Esophagus (tissue), 2 donors: ENCODE measurements at regions not wholly inside any gene's neighbourhood (a gene's known extent, or its start where the extent isn't known, plus 50 kb on each side); places are given as distances from the start of the nearest gene placed in this dataset.

Experiments used
- H3K27ac ChIP-seq, 2 donors: one replicate each; pipeline ENCODE4 v1.5.1; 2013; ENCODE audit warnings: low read depth in 2 of 2, mild to moderate bottlenecking in 2 of 2, inconsistent platforms in 1 of 2, low read length in 1 of 2, moderate library complexity in 1 of 2
- H3K27me3 ChIP-seq, 2 donors: one replicate each; pipeline ENCODE4 v1.6.1; 2013; ENCODE audit warnings: low read length in 2 of 2, control low read depth in 1 of 2, mild to moderate bottlenecking in 1 of 2; ENCODE audit not compliant: insufficient read depth in 2 of 2, control insufficient read depth in 1 of 2
- H3K36me3 ChIP-seq, 2 donors: one replicate each; pipeline ENCODE4 v1.6.1; 2013; ENCODE audit warnings: low read length in 1 of 2; ENCODE audit not compliant: control insufficient read depth in 2 of 2, insufficient read depth in 2 of 2
- H3K4me1 ChIP-seq, 2 donors: one replicate each; pipeline ENCODE4 v1.6.1; 2013; ENCODE audit warnings: low read length in 1 of 2; ENCODE audit not compliant: control insufficient read depth in 2 of 2, insufficient read depth in 2 of 2
- H3K4me3 ChIP-seq, 2 donors: one replicate each; pipeline ENCODE4 v1.5.1; 2013; ENCODE audit warnings: low read length in 2 of 2, mild to moderate bottlenecking in 2 of 2, low read depth in 1 of 2, moderate library complexity in 1 of 2
- H3K9me3 ChIP-seq, 2 donors: one replicate each; pipeline ENCODE4 v1.6.1; 2013; ENCODE audit warnings: mild to moderate bottlenecking in 2 of 2, low read depth in 1 of 2, low read length in 1 of 2, moderate library complexity in 1 of 2; ENCODE audit not compliant: control insufficient read depth in 2 of 2, insufficient read depth in 1 of 2
- WGBS, 2 donors: extraction: QIAGEN DNeasy Blood & Tissue Kit; methylation state at CpG; one replicate each; pipeline ENCODE4 v1.1.7; 2013; 5-methylcytosine and 5-hydroxymethylcytosine counted together
- donor health status: healthy with polysubstance abuse.
- donor health status: Bipolar disorder and iron deficiency.

DNA sequence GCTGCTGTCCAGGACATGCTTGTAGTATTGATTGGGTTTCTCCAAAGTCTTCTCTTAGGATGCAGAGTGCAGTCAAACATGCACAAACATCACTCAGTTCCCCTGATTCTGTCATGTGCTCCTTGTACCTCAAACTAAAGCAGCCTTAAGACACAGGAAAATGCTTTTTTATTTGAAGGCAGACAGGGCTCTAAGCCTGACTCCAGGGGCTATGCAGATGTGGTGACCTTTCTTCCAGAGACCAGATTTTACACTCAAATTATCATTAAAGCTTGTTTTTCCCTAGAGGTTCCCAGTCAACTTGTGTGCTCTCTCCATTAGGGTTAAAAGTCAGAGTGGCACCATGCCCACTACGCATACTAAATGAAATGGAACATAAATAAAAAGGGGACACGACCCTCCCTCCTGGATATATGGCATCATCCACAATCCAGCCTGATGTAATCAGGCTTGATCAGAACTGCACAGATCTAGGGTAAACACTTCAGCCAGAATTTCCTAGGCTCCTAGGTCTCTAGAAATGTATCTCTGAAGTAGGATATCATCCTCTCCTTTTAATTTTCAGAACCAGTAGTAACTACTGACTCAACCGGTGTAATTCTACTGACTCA, 771.1 kb downstream of the NR2F1-AS1 start:
- WGBS, 2 donors, result 66 to 67% methylated on average over 3 of the region's 3 CpGs
- H3K36me3 ChIP-seq, result no peaks in the 10 kb centered on the region
- H3K27ac ChIP-seq, result no peak overlapping the region
- peaks cover 0 to 3% of the 10 kb centered on the region in 2 donors for H3K9me3 ChIP-seq
- H3K4me3 ChIP-seq, result no peak overlapping the region
- no peaks in the 10 kb centered on the region for H3K4me1 ChIP-seq
- H3K27me3 ChIP-seq, result no peaks in the 10 kb centered on the region

DNA sequence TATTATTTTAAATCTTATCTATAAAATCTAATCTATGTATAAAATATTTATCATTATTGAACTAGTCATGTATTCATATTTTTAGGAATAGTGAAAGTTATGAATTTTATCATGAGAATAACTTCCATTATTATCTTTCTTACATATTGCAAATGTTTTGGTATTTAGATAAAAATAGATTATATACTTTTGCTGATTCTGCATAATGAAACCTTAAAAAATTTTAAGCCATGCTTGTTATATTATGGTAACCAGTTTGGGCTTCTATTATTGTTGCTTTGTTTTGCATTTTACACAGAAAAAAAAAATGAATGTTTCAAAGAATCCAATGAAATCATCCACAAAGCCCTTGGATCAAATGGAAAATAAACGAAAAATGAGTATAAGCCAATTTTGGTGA, 772.5 kb downstream of the NR2F1-AS1 start:
- Histone ChIP-seq H3K4me3 (no peak overlapping the region), H3K36me3 (no peaks in the 10 kb centered on the region), H3K9me3 (peaks cover 0 to 3% of the 10 kb centered on the region in 2 donors), H3K4me1 (no peaks in the 10 kb centered on the region), H3K27ac (no peak overlapping the region), H3K27me3 (no peaks in the 10 kb centered on the region)
- WGBS, 2 donors, result 65 to 76% methylated on average over 1 of the region's 1 CpG

DNA sequence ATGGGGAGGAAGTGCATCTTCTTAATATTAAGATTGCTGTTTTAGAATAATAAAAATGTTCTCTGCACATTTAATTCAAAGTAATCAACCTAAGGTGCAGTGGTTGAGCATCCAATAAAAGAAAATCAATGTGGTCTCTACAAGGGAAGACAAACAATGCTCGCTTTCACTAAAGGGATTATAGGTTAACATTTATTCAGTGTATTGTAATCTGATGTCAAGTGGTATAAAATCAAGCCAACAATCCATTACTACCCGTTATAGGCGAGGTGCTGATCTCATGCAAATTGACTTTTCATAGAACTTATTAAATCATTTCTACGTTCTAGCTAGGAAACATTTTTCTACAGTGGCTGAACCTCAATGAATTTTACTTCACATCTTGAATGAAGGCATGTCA, 773.9 kb downstream of the NR2F1-AS1 start:
- Histone ChIP-seq H3K27ac (no peak overlapping the region), H3K4me3 (no peak overlapping the region), H3K9me3 (no peaks in the 10 kb centered on the region), H3K27me3 (no peaks in the 10 kb centered on the region), H3K36me3 (no peaks in the 10 kb centered on the region), H3K4me1 (no peaks in the 10 kb centered on the region)
- 65 to 78% methylated on average over 4 of the region's 4 CpGs for WGBS, 2 donors

DNA sequence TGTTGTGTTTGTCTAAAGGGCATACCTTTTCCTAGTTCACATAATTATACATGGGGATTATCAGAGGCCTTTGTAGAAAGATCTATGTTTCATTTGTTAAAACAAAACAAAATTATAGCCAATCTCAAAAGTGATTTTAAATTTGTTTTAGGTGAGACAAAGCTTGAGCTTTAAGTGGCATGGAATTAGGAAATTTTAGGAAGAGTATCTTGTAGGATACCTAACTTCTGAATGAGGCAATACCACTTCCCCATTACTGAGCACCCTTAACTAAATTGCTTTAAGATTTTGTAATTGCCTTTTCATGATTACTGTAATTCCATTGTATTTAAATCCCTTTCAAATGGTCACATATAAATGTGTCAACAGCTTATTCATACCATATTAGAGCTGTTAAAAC, 775.6 kb downstream of the NR2F1-AS1 start:
- no peaks in the 10 kb centered on the region for H3K36me3 ChIP-seq
- H3K9me3 ChIP-seq, result no peaks in the 10 kb centered on the region
- H3K27ac ChIP-seq, result no peak overlapping the region
- H3K4me3 ChIP-seq, result no peak overlapping the region
- H3K27me3 ChIP-seq, result no peaks in the 10 kb centered on the region
- H3K4me1 ChIP-seq, result no peaks in the 10 kb centered on the region

DNA sequence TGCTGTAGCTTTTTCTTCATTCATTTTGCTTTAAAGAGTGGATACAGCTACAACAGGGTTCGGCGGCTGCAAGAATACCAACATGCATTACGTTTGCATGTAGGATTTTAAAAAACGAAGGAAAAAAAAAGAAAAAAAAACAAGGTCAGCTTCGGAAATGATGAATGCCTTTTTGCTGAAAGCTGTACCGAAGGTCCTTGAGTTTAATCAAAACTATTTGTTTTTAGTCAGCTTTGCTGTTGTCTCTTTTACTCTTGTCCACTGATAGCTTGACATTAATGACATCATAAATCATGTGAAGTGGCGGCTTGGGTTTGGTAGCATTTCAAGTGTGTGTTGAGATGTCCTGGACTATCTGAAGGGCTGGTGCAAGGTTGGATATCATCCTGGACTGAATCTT, 779.1 kb downstream of the NR2F1-AS1 start:
- H3K36me3 ChIP-seq, result no peaks in the 10 kb centered on the region
- WGBS, 2 donors, result 33 to 48% methylated on average over 7 of the region's 7 CpGs
- no peak overlapping the region for H3K27ac ChIP-seq

DNA sequence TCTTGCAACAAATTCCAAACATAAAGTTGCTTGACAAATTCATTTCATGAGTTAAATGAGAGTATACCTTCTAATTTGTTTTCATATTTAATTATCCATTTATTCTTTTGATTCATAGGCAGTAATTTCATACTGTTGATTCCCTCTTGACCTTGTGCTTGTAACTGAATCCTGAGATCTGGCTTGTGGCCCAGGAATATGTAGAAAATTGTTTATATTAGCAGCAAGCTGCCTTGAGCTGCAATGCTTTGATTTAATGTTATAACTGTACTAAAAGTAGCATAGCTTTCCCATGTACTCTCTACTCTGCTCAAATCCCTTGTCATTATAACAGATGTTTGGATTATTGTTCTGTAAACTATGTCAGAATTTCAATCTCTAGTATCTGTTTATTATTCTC, 780.7 kb downstream of the NR2F1-AS1 start:
- Histone ChIP-seq H3K27ac (no peak overlapping the region), H3K36me3 (no peaks in the 10 kb centered on the region), H3K27me3 (no peaks in the 10 kb centered on the region), H3K4me3 (no peak overlapping the region), H3K9me3 (no peaks in the 10 kb centered on the region), H3K4me1 (no peaks in the 10 kb centered on the region)

More for the DNA sequence above, 779.1 kb downstream of the NR2F1-AS1 start:
- no peaks in the 10 kb centered on the region for H3K4me1 ChIP-seq
- no peaks in the 10 kb centered on the region for H3K9me3 ChIP-seq
- no peaks in the 10 kb centered on the region for H3K27me3 ChIP-seq
- no peak overlapping the region for H3K4me3 ChIP-seq

DNA sequence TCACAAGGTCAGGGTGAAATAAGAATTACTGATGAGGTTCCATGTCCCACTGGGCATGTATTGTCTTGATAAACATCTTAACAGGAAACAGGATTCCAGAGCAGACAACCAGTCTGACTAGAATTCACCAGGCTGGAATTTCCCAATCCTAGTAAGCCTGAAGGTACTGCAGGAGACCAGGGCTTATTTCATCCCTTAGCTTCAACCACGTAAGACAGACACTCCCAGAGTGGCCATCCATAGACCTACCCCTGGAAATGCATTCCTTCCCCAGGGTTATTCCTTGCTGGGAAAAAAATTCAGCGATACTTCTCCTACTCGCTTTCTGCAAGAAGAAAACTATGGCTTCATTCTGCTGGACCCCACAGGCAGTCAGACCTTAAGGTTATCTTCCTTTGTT, 785.4 kb downstream of the NR2F1-AS1 start:
- Histone ChIP-seq H3K4me1 (no peaks in the 10 kb centered on the region), H3K27me3 (no peaks in the 10 kb centered on the region), H3K36me3 (no peaks in the 10 kb centered on the region), H3K4me3 (no peak overlapping the region), H3K9me3 (no peaks in the 10 kb centered on the region), H3K27ac (no peak overlapping the region)
- WGBS, 2 donors, result 84 to 89% methylated on average over 3 of the region's 3 CpGs

DNA sequence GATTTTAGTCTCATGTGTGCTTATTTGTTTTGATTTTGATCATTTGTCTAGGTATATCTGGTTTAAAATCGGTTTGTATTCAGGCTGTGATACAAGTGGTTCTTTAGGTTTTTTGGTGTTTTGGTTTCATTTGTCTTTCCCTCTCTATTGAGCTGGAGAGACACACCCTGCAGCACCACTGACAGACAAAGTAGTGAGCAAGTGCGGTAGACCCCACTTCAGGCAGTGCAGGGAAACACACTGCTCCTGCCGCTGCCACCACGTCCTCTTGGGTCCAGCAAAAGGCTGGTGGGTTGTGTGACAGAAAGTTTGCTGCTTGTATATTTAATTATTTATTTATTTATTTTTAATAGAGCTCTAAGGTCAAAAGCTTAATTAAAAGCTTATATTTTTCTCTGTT, 801.0 kb downstream of the NR2F1-AS1 start:
- WGBS, 2 donors, result 59 to 63% methylated on average over 4 of the region's 4 CpGs
- Histone ChIP-seq H3K27ac (no peak overlapping the region), H3K36me3 (no peaks in the 10 kb centered on the region), H3K9me3 (no peaks in the 10 kb centered on the region), H3K27me3 (no peaks in the 10 kb centered on the region), H3K4me1 (no peaks in the 10 kb centered on the region), H3K4me3 (no peak overlapping the region)

DNA sequence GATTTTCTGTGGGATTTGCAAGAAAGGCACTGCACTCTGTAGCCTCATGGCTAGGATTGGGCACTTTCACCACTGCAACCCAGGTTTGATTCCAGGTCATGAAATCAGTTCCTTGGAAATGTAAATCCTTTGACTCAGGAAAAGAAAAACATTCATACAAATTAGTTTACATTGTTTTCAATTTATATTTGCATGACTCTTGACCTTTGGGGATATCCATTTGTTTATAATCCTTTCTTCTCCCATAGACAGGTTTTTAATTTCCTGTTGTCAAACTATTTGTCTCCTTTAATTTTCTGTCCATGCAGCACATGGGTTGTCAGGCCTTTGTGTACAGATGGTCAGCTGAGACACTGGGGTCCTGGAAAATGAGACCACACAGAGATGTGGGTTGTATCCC, 801.5 kb downstream of the NR2F1-AS1 start:
- Histone ChIP-seq H3K4me1 (no peaks in the 10 kb centered on the region), H3K27ac (no peak overlapping the region), H3K36me3 (no peaks in the 10 kb centered on the region), H3K4me3 (no peak overlapping the region), H3K27me3 (no peaks in the 10 kb centered on the region), H3K9me3 (no peaks in the 10 kb centered on the region)

DNA sequence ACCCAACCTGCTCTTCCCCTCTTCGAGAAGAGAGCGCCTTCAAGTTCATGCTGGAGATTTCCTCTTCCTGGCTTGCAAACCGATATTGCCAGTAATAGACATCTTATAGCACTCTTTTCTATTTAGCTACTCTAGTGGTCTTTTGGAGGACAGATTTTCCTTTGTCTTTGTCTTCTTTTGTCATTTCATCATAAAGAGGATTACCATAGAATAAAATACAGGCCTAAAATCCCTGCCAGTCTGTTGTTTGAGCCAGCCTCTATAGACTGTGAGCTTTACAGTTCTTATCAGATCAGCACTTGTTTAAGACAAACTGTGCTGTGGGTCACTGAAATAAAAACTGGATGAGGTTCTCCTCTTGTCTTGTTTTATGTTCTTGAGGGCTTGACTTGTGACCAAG, 802.8 kb downstream of the NR2F1-AS1 start:
- no peaks in the 10 kb centered on the region for H3K4me1 ChIP-seq
- H3K4me3 ChIP-seq, result no peak overlapping the region
- no peak overlapping the region for H3K27ac ChIP-seq
- H3K27me3 ChIP-seq, result no peaks in the 10 kb centered on the region
- WGBS, 2 donors, result 92 to 93% methylated on average over 3 of the region's 3 CpGs
- H3K36me3 ChIP-seq, result no peaks in the 10 kb centered on the region
- H3K9me3 ChIP-seq, result no peaks in the 10 kb centered on the region
